Activated naive CD8-positive, alpha-beta T cell treated with anti-CD3 and anti-CD28 coated beads for 36 hours (primary cell): ENCODE measurements at regions not wholly inside any gene's neighbourhood (a gene's known extent, or its start where the extent isn't known, plus 50 kb on each side); places are given as distances from the start of the nearest gene placed in this dataset.
A peak's percentile ranks its signal among the peaks of the same experiment; 100 is the strongest.

Source experiments
- DNase-seq: peaks from one replicate; pipeline ENCODE4 v3.0.0; 2021
- H3K27ac Mint-ChIP-seq: one replicate; pipeline ENCODE4 v1.8.0; 2022; ENCODE audit warnings: mild to moderate bottlenecking, moderate library complexity, mixed read lengths
- H3K27me3 Mint-ChIP-seq: one replicate; pipeline ENCODE4 v1.8.0; 2022; ENCODE audit warnings: mild to moderate bottlenecking, mixed read lengths
- H3K36me3 Mint-ChIP-seq: one replicate; pipeline ENCODE4 v1.8.0; 2021; ENCODE audit warnings: mild to moderate bottlenecking, mixed read lengths
- H3K4me1 Mint-ChIP-seq: one replicate; pipeline ENCODE4 v1.8.0; 2021; ENCODE audit warnings: mixed read lengths
- H3K4me3 Mint-ChIP-seq: one replicate; pipeline ENCODE4 v1.8.0; 2022; ENCODE audit warnings: mild to moderate bottlenecking, moderate library complexity, mixed read lengths
- H3K9me3 Mint-ChIP-seq: one replicate; pipeline ENCODE4 v1.8.0; 2022; ENCODE audit warnings: mixed read lengths

GRCh38 chr21:33121715-33122475 is 52.0 kb downstream of the OLIG1 start:
- H3K27me3 Mint-ChIP-seq, result no peaks in the 10 kb centered on the region

DNA sequence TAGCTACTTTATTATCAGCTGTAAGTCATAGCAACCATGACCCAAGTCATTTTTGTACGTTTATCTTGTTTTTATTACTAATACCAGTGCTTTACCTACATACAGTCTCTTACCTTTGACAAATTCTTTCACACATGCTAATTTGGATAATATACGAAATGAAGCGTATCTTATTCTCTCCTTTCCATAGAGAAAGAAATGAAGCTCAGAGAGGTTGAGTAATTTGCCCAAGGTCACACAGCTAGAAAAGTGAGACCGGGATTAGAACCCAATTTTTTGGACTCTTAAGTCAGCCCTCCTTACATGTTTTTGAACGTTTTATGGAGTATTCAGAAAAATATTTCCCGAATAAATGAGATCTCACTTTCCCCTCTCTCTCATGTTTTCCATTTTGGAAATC is 52.6 kb downstream of the OLIG1 start:
- Mint-ChIP-seq H3K27me3 (peaks cover 4% of the 10 kb centered on the region), H3K36me3 (no peaks in the 10 kb centered on the region), H3K4me1 (peaks cover 6% of the 10 kb centered on the region), H3K9me3 (no peaks in the 10 kb centered on the region), H3K4me3 (no peak overlapping the region), H3K27ac (no peak overlapping the region)
- DNase-seq, result no peak

More at GRCh38 chr21:33121715-33122475, 52.0 kb downstream of the OLIG1 start:
- H3K9me3 Mint-ChIP-seq, result no peaks in the 10 kb centered on the region
- H3K4me3 Mint-ChIP-seq, result no peak overlapping the region
- H3K36me3 Mint-ChIP-seq, result no peaks in the 10 kb centered on the region
- no peak overlapping the region for H3K27ac Mint-ChIP-seq
- peaks cover 6% of the 10 kb centered on the region for H3K4me1 Mint-ChIP-seq
- DNase-seq, result no peak

GRCh38 chr21:33123374-33124123 is 53.6 kb downstream of the OLIG1 start:
- Mint-ChIP-seq H3K36me3 (no peaks in the 10 kb centered on the region), H3K9me3 (no peaks in the 10 kb centered on the region), H3K27ac (no peak overlapping the region), H3K4me3 (no peak overlapping the region), H3K4me1 (peaks cover 6% of the 10 kb centered on the region), H3K27me3 (peaks cover 11% of the 10 kb centered on the region)
- DNase-seq, result no peak

GRCh38 chr21:33124889-33125288 is 54.9 kb downstream of the OLIG1 start:
- Mint-ChIP-seq H3K27ac (no peak overlapping the region), H3K36me3 (no peaks in the 10 kb centered on the region), H3K4me3 (no peak overlapping the region), H3K27me3 (peaks cover 20% of the 10 kb centered on the region), H3K4me1 (peaks cover 6% of the 10 kb centered on the region), H3K9me3 (no peaks in the 10 kb centered on the region)
- no peak for DNase-seq

- DNase-seq, result no peak
- Mint-ChIP-seq H3K27ac (no peak overlapping the region), H3K36me3 (no peaks in the 10 kb centered on the region), H3K27me3 (peaks cover 20% of the 10 kb centered on the region), H3K4me1 (peaks cover 6% of the 10 kb centered on the region), H3K9me3 (no peaks in the 10 kb centered on the region), H3K4me3 (no peak overlapping the region)
Observed at GRCh38 chr21:33125680-33126375, 55.9 kb downstream of the OLIG1 start.

GRCh38 chr21:33126569-33126968 is 56.6 kb downstream of the OLIG1 start:
- H3K36me3 Mint-ChIP-seq, result no peaks in the 10 kb centered on the region
- no peak overlapping the region for H3K4me3 Mint-ChIP-seq
- H3K9me3 Mint-ChIP-seq, result no peaks in the 10 kb centered on the region
- H3K27ac Mint-ChIP-seq, result no peak overlapping the region
- DNase-seq, result no peak
- peaks cover 20% of the 10 kb centered on the region for H3K27me3 Mint-ChIP-seq
- peaks cover 6% of the 10 kb centered on the region for H3K4me1 Mint-ChIP-seq

DNA sequence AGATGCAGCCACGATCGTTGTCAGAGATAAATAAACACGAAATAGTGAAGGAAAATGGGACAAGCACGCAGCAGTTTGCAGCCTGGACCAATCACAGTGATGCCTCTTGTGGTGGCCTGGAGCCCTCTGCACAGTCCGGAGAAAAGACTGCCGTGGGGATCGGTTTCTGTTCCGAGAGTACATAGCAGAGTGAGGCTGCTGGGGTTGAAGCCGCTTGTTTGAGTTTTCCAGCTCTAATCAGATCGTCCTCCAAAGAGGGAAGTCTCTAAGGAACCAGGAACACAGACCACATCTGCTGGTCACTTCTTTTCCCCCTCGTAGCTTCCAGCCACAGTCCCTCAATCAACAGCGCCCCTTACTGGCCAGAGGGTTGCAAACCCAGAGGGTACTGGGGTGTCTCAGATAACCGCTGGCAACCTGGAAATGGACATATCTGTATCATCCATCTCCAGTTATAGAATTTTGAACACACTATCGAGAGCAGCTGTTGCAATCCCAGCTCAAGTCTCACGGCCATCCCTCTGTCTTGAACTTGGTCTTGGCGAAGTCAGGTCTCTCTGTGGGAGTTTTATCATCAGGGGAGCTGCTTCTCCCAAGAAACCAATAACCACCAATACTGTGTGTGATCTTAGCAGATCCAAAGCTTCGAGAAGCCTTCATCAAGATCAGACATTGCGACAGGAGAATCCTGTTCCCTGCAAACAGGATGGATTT is 57.4 kb downstream of the OLIG1 start:
- Mint-ChIP-seq H3K36me3 (no peaks in the 10 kb centered on the region), H3K9me3 (no peaks in the 10 kb centered on the region), H3K27ac (no peak overlapping the region), H3K4me3 (peak overlapping the region; percentile 61), H3K4me1 (peaks cover 6% of the 10 kb centered on the region), H3K27me3 (peaks cover 20% of the 10 kb centered on the region)
- peak; percentile 62 for DNase-seq

- Mint-ChIP-seq H3K27me3 (peaks cover 20% of the 10 kb centered on the region), H3K4me3 (no peak overlapping the region), H3K4me1 (peaks cover 6% of the 10 kb centered on the region), H3K36me3 (no peaks in the 10 kb centered on the region), H3K9me3 (no peaks in the 10 kb centered on the region), H3K27ac (no peak overlapping the region)
- DNase-seq, result no peak
Observed at GRCh38 chr21:33127868-33128242, 57.9 kb downstream of the OLIG1 start.

GRCh38 chr21:33128538-33128937 is 58.6 kb downstream of the OLIG1 start:
- no peak for DNase-seq
- Mint-ChIP-seq H3K4me3 (no peak overlapping the region), H3K27ac (no peak overlapping the region), H3K36me3 (no peaks in the 10 kb centered on the region), H3K9me3 (no peaks in the 10 kb centered on the region), H3K27me3 (peaks cover 20% of the 10 kb centered on the region), H3K4me1 (peaks cover 6% of the 10 kb centered on the region)

DNA sequence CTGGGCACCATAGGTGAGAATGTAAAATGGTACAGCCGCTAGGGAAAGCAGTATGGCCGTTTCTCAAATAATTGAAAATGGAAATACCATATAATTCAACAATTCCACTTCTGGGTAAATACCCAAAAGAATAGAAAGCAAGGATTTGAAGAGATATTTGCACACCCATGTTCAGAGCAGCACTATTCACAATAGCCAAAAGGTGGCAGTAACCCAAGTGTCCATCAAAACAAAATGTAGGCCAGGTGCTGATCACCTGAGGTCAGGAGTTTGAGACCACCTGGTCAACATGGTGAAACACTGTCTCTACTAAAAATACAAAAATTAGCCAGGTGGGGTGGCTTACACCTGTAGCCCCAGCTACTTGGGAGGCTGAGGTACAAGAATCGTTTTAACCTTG is 62.1 kb downstream of the OLIG1 start:
- Mint-ChIP-seq H3K4me1 (peaks cover 5% of the 10 kb centered on the region), H3K36me3 (no peaks in the 10 kb centered on the region), H3K27ac (no peak overlapping the region), H3K9me3 (no peaks in the 10 kb centered on the region), H3K4me3 (no peak overlapping the region), H3K27me3 (peaks cover 20% of the 10 kb centered on the region)
- no peak for DNase-seq

- no peaks in the 10 kb centered on the region for H3K4me1 Mint-ChIP-seq
Observed at GRCh38 chr21:33133892-33134291, 64.0 kb downstream of the OLIG1 start.

DNA sequence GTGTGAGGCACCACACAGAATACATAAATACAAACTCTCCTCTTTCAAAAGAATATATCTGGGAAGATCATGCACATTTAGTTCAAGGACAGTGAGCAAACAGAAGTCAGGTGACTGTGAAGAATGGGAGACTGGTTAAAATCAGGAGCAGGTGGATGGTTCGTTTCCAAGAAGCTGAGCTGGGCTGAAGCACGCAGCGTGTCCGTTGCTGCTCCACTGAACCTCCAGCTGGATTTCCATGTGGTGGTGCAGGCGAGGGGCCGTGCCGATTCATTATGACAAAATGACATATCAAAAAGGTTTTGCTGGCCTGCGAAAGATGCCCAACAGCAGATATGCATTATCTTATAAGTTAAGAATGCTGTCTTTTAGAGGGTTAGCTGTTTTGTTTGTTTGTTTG is 66.0 kb downstream of the OLIG1 start:
- Mint-ChIP-seq H3K9me3 (no peaks in the 10 kb centered on the region), H3K27ac (no peak overlapping the region), H3K36me3 (no peaks in the 10 kb centered on the region), H3K4me3 (no peak overlapping the region), H3K4me1 (no peaks in the 10 kb centered on the region), H3K27me3 (no peaks in the 10 kb centered on the region)
- DNase-seq, result no peak

More at GRCh38 chr21:33133892-33134291, 64.0 kb downstream of the OLIG1 start:
- no peaks in the 10 kb centered on the region for H3K9me3 Mint-ChIP-seq
- H3K4me3 Mint-ChIP-seq, result no peak overlapping the region
- H3K27me3 Mint-ChIP-seq, result peaks cover 5% of the 10 kb centered on the region
- no peak for DNase-seq
- H3K36me3 Mint-ChIP-seq, result no peaks in the 10 kb centered on the region
- no peak overlapping the region for H3K27ac Mint-ChIP-seq

DNA sequence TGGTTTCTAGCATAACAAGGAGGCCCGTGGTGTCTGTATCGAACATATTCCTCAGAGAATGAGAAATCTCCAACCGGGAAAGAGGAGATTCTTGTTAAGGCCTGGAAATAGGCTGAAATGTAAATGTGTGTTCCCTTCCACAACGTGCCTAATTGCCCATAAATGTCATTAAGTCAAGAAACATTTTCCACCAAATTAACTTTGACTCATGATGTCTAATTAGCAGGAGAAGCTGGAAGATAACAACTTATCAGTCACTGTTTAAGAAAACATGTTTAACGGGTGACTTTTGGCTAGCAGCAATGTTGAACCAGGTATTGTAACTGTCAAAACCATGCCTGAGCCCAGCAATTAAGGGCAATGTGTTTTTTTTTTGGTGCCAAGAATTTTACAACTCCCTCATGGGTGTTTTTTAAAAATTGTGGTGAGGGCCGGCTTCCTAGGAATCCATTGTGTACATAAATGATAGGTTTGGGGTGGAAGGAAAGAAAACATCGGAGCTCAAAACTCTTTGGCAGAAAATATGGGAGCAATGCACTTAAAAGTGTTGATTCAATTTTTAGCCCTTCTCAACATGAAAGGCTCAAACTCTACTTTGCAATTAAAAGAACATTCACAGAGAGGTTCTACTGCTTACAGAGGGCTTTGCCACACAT is 67.0 kb downstream of the OLIG1 start:
- Mint-ChIP-seq H3K27ac (no peak overlapping the region), H3K36me3 (no peaks in the 10 kb centered on the region), H3K27me3 (no peaks in the 10 kb centered on the region), H3K4me3 (no peak overlapping the region), H3K9me3 (no peaks in the 10 kb centered on the region), H3K4me1 (no peaks in the 10 kb centered on the region)
- DNase-seq, result no peak

- DNase-seq, result no peak
- no peaks in the 10 kb centered on the region for H3K36me3 Mint-ChIP-seq
- no peaks in the 10 kb centered on the region for H3K9me3 Mint-ChIP-seq
- H3K27me3 Mint-ChIP-seq, result no peaks in the 10 kb centered on the region
- no peak overlapping the region for H3K27ac Mint-ChIP-seq
- H3K4me3 Mint-ChIP-seq, result no peak overlapping the region
- H3K4me1 Mint-ChIP-seq, result no peaks in the 10 kb centered on the region
Observed at GRCh38 chr21:33139084-33139483, 69.1 kb downstream of the OLIG1 start.
